ENCODE measurements at regions not wholly inside any gene's neighbourhood (a gene's known extent, or its start where the extent isn't known, plus 50 kb on each side); places are given as distances from the start of the nearest gene placed in this dataset.

DNA sequence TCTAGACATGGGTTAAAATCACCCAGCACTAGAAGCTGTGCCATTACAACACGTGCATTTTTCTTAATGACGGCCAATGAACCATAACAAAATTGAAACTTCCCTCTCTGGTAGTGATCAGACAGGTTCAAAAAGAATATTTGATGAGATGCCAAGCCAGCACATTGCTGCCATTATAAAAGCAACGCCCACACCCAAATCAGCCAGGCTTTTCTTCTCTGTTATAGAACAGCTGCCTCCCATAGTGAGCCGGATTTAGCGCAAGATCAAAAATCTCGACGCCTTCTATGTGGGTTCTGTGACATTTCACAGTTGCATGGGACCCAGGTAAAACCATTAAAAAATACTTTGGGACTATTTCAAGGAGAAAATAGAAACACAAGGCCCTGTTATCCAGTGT is 1158.0 kb downstream of the EFNB2 start:
- Mint-ChIP-seq H3K27me3 (peaks cover 1% of the 10 kb centered on the region), H3K27ac (no peak overlapping the region), H3K4me1 (ENCODE audit: low read depth) (no peaks in the 10 kb centered on the region), H3K9me3 (no peaks in the 10 kb centered on the region), H3K4me3 (no peak overlapping the region), H3K36me3 (ENCODE audit: low read depth) (no peaks in the 10 kb centered on the region)
- intact Hi-C loops (cut with micrococcal nuclease), result no loop called here
- CTCF ChIA-PET, result interaction anchor here (0.7 kb wide), 1 partner anchor 69 kb away, joined by 3 read pairs; no protein-coding TSS in a partner anchor
- ATAC-seq (no peak), DNase-seq (no peak)
- POLR2A ChIA-PET, result no interaction called here
- TF ChIP-seq, protein P1, sequence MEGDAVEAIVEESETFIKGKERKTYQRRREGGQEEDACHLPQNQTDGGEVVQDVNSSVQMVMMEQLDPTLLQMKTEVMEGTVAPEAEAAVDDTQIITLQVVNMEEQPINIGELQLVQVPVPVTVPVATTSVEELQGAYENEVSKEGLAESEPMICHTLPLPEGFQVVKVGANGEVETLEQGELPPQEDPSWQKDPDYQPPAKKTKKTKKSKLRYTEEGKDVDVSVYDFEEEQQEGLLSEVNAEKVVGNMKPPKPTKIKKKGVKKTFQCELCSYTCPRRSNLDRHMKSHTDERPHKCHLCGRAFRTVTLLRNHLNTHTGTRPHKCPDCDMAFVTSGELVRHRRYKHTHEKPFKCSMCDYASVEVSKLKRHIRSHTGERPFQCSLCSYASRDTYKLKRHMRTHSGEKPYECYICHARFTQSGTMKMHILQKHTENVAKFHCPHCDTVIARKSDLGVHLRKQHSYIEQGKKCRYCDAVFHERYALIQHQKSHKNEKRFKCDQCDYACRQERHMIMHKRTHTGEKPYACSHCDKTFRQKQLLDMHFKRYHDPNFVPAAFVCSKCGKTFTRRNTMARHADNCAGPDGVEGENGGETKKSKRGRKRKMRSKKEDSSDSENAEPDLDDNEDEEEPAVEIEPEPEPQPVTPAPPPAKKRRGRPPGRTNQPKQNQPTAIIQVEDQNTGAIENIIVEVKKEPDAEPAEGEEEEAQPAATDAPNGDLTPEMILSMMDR (IDR thresholded peaks at IDR 0.05), result no peak

GRCh38 chr13:105370011-105370650 is 1165.3 kb downstream of the EFNB2 start:
- Mint-ChIP-seq H3K9me3 (no peaks in the 10 kb centered on the region), H3K4me1 (ENCODE audit: low read depth) (no peaks in the 10 kb centered on the region), H3K27ac (no peak overlapping the region), H3K4me3 (no peak overlapping the region), H3K36me3 (ENCODE audit: low read depth) (no peaks in the 10 kb centered on the region), H3K27me3 (peaks cover 5% of the 10 kb centered on the region)
- intact Hi-C loops (cut with micrococcal nuclease), result no loop called here
- TF ChIP-seq, protein P1 (IDR thresholded peaks at IDR 0.05), result no peak
- DNase-seq, result no peak
- POLR2A ChIA-PET, result no interaction called here
- CTCF ChIA-PET, result no interaction called here
- no peak for ATAC-seq

DNA sequence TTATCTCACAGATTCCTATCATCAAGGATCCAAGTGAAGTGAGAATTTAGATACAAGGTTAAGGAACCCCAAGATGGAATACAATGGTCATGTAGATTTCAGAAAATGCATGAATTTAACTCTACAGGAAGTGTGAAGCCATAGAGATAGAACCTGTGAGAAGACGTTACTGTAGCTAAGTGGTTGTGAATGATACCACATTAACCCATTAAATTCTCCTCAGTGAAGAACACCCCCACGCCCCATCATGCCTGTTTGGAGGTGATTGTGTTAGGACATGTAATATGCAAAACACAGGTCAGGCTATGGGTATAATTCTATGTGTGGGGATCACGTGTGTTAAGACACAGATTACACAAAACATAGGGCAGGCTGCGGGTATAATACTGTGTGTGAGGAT is 1166.7 kb downstream of the EFNB2 start:
- intact Hi-C loops (cut with micrococcal nuclease), result no loop called here
- H3K4me1 Mint-ChIP-seq (ENCODE audit: low read depth), result peaks cover 3% of the 10 kb centered on the region
- H3K27ac Mint-ChIP-seq, result no peak overlapping the region
- ChIA-PET CTCF (no interaction called here), POLR2A (no interaction called here)
- ATAC-seq (no peak), DNase-seq (no peak)
- TF ChIP-seq, protein P1 (IDR thresholded peaks at IDR 0.05), result no peak
- no peaks in the 10 kb centered on the region for H3K36me3 Mint-ChIP-seq (ENCODE audit: low read depth)
- H3K9me3 Mint-ChIP-seq, result no peaks in the 10 kb centered on the region
- peaks cover 5% of the 10 kb centered on the region for H3K27me3 Mint-ChIP-seq
- no peak overlapping the region for H3K4me3 Mint-ChIP-seq

GRCh38 chr13:105365831-105366230 is 1169.6 kb downstream of the EFNB2 start:
- TF ChIP-seq, protein P1 (IDR thresholded peaks at IDR 0.05), result no peak
- Mint-ChIP-seq H3K4me3 (no peak overlapping the region), H3K9me3 (no peaks in the 10 kb centered on the region), H3K27me3 (peaks cover 5% of the 10 kb centered on the region), H3K36me3 (ENCODE audit: low read depth) (no peaks in the 10 kb centered on the region), H3K27ac (no peak overlapping the region), H3K4me1 (ENCODE audit: low read depth) (peaks cover 3% of the 10 kb centered on the region)
- POLR2A ChIA-PET, result no interaction called here
- DNase-seq, result no peak
- CTCF ChIA-PET, result interaction anchor here (1.2 kb wide), 1 partner anchor 27 kb away, joined by 3 read pairs; no protein-coding TSS in a partner anchor
- no peak for ATAC-seq
- intact Hi-C loops (cut with micrococcal nuclease), result no loop called here

- no peak overlapping the region for H3K4me3 Mint-ChIP-seq
- H3K9me3 Mint-ChIP-seq, result no peaks in the 10 kb centered on the region
- peaks cover 5% of the 10 kb centered on the region for H3K27me3 Mint-ChIP-seq
- H3K4me1 Mint-ChIP-seq (ENCODE audit: low read depth), result peaks cover 3% of the 10 kb centered on the region
- POLR2A ChIA-PET, result no interaction called here
- intact Hi-C loops (cut with micrococcal nuclease), result no loop called here
- DNase-seq (no peak), ATAC-seq (no peak)
- no peaks in the 10 kb centered on the region for H3K36me3 Mint-ChIP-seq (ENCODE audit: low read depth)
- CTCF ChIA-PET, result interaction anchor here (1.2 kb wide), 1 partner anchor 27 kb away, joined by 3 read pairs; no protein-coding TSS in a partner anchor
- H3K27ac Mint-ChIP-seq, result no peak overlapping the region
- TF ChIP-seq, protein P1 (IDR thresholded peaks at IDR 0.05), result no peak
These were observed 1170.4 kb downstream of the EFNB2 start for GRCh38 chr13:105365021-105365550.

All from activated CD8-positive, alpha-beta T cell treated with anti-CD3 and anti-CD28 coated beads for 36 hours (primary cell).